A549 (cell line): ENCODE measurements at regions not wholly inside any gene's neighbourhood (a gene's known extent, or its start where the extent isn't known, plus 50 kb on each side); places are given as distances from the start of the nearest gene placed in this dataset.

Source experiments
- ATAC-seq, 2 experiments: fragments of 200-7000 bp in 1 of 2; fragments of >200 bp in 1 of 2; cut with Nextera tagmentation in 1 of 2; cut with Tn5 transposase in 1 of 2; 3 replicates each; pipeline versions ENCODE4 v1.8.0 to v1.9.1; 2018 to 2020; ENCODE audit warnings: mild to moderate bottlenecking in 1 of 2, moderate library complexity in 1 of 2
- CTCF ChIA-PET: fragments of 300-600 bp; sonication (Branson Sonifier 250); formaldehyde crosslinking; extraction: SDS; loops from one replicate; lab custom pipeline; 2021; ENCODE audit warnings: antibody characterized with exemption, inconsistent platforms; lab: Yijun Ruan, JAX
- POLR2A ChIA-PET: fragments of 350-600 bp; formaldehyde crosslinking; extraction: SDS; loops from one replicate; lab custom pipeline; 2021; ENCODE audit warnings: antibody characterized with exemption, inconsistent platforms; lab: Yijun Ruan, JAX
- DNase-seq, 2 experiments: peaks; one replicate each; pipeline versions ENCODE4 v3.0.0 to v3.0.0-alpha.2; 2011 to 2016; ENCODE audit warnings: low read depth in 1 of 2, low spot score in 1 of 2
- FAIRE-seq: peaks from 2 replicates; lab custom pipeline; 2011; peaks lifted over from hg19 to GRCh38; lab: Jason Lieb, UNC
- H3K27ac ChIP-seq, 2 experiments: fragments of >200 bp; sonication (Bioruptor Twin); formaldehyde crosslinking; 3 replicates each; pipeline ENCODE4 v1.5.1; 2016 to 2017
- H3K4me1 ChIP-seq: fragments of >200 bp; sonication (Bioruptor Twin); formaldehyde crosslinking; 3 replicates; pipeline ENCODE4 v1.6.1; 2016
- H3K4me2 ChIP-seq: fragments of >200 bp; sonication (Bioruptor Twin); formaldehyde crosslinking; 3 replicates; pipeline ENCODE4 v1.6.1; 2016
- H3K4me3 ChIP-seq: fragments of >200 bp; sonication (Bioruptor Twin); formaldehyde crosslinking; 3 replicates; pipeline ENCODE4 v1.5.1; 2016
- H3K9me3 ChIP-seq: fragments of >200 bp; sonication (Bioruptor Twin); formaldehyde crosslinking; 3 replicates; pipeline ENCODE4 v1.6.1; 2016
- BCL3 ChIP-seq: fragments of >200 bp; sonication (Bioruptor Twin); formaldehyde crosslinking; IDR thresholded peaks from 3 replicates; pipeline ENCODE4 v1.6.1; 2016
- CBX2 ChIP-seq: fragments of 200-600 bp; sonication (generic); IDR thresholded peaks from 2 replicates; pipeline ENCODE4 v1.6.1; 2016; ENCODE audit warnings: low read depth, mild to moderate bottlenecking, borderline replicate concordance
- EHF ChIP-seq: fragments of 250-450 bp; sonication (Bioruptor Pico); IDR thresholded peaks from 2 replicates; pipeline ENCODE4 v1.5.0; 2020; ENCODE audit warnings: mild to moderate bottlenecking
- FOSB ChIP-seq: fragments of 250-450 bp; sonication (Bioruptor Pico); IDR thresholded peaks from 2 replicates; pipeline ENCODE4 v1.5.0; 2020; ENCODE audit warnings: mild to moderate bottlenecking, moderate library complexity
- HDAC2 ChIP-seq: fragments of 200-600 bp; sonication (generic); IDR thresholded peaks from 2 replicates; pipeline ENCODE4 v1.6.1; 2016
- HEYL ChIP-seq: fragments of 250-450 bp; sonication (Bioruptor Pico); IDR thresholded peaks from 2 replicates; pipeline ENCODE4 v1.8.0; 2021; ENCODE audit warnings: mild to moderate bottlenecking, moderate library complexity
- HOXB5 ChIP-seq: fragments of 250-450 bp; sonication (Bioruptor Pico); IDR thresholded peaks from 2 replicates; pipeline ENCODE4 v1.5.0; 2020; ENCODE audit warnings: mild to moderate bottlenecking, moderate library complexity
- JUN ChIP-seq, 2 experiments: fragments of >200 bp; sonication (Bioruptor Twin); formaldehyde crosslinking; IDR thresholded peaks; 2 replicates in 1 of 2; 3 replicates in 1 of 2; pipeline ENCODE4 v1.6.1; 2016 to 2017
- KDM1A ChIP-seq: fragments of 200-600 bp; sonication (generic); IDR thresholded peaks from 2 replicates; pipeline ENCODE4 v1.6.1; 2016; ENCODE audit warnings: low read depth, mild to moderate bottlenecking
- KDM5A ChIP-seq: fragments of 200-600 bp; sonication (generic); IDR thresholded peaks from 2 replicates; pipeline ENCODE4 v1.6.1; 2016; ENCODE audit warnings: antibody characterized with exemption, mild to moderate bottlenecking
- MAFK ChIP-seq: fragments of 450-650 bp; IDR thresholded peaks from 2 replicates; pipeline ENCODE4 v1.6.1; 2014; ENCODE audit not compliant: partially characterized antibody
- MAZ ChIP-seq: fragments of 150-350 bp; IDR thresholded peaks from 2 replicates; pipeline ENCODE4 v1.6.1; 2014; ENCODE audit warnings: antibody characterized with exemption, low read depth, low read length, borderline replicate concordance
- NFE2L2 ChIP-seq: fragments of 150-350 bp; conservative IDR thresholded peaks from 2 replicates; pipeline ENCODE4 v1.6.1; 2014; ENCODE audit warnings: low read length
- NR3C1 ChIP-seq: fragments of >200 bp; sonication (Bioruptor Twin); formaldehyde crosslinking; IDR thresholded peaks from 3 replicates; pipeline ENCODE4 v1.6.1; 2017
- POLR2AphosphoS2 ChIP-seq: conservative IDR thresholded peaks from 2 replicates; pipeline ENCODE4 v1.6.1; 2012; ENCODE audit warnings: low read length, improper control_type of control experiment, inconsistent platforms
- REST ChIP-seq: fragments of 200-600 bp; sonication (generic); IDR thresholded peaks from 2 replicates; pipeline ENCODE4 v1.6.1; 2016; ENCODE audit warnings: antibody characterized with exemption, mild to moderate bottlenecking, moderate library complexity
- USF2 ChIP-seq: fragments of 450-650 bp; IDR thresholded peaks from 2 replicates; pipeline ENCODE4 v1.6.1; 2014; ENCODE audit warnings: antibody characterized with exemption
- ZNF302 ChIP-seq: fragments of 250-450 bp; sonication (Bioruptor Pico); IDR thresholded peaks from 2 replicates; pipeline ENCODE4 v1.9.0; 2021; ENCODE audit warnings: inconsistent platforms, mild to moderate bottlenecking, moderate library complexity
- ZSCAN20 ChIP-seq: fragments of 250-450 bp; sonication (Bioruptor Pico); IDR thresholded peaks from 2 replicates; pipeline ENCODE4 v1.8.0; 2022; ENCODE audit warnings: mild to moderate bottlenecking, moderate library complexity
- WGBS: methylation state at CpG from one replicate; pipeline ENCODE4 v1.1.6; 2017; ENCODE audit errors: missing lambda C conversion rate; 5-methylcytosine and 5-hydroxymethylcytosine counted together
- TF ChIP-seq, protein P1 (sequence below): IDR thresholded peaks from 2 replicates; pipeline ENCODE4 v1.6.1; 2012
- TF ChIP-seq, protein P2 (sequence below): fragments of 250-450 bp; sonication (Bioruptor Pico); IDR thresholded peaks from 2 replicates; pipeline ENCODE4 v1.5.0; 2020; ENCODE audit warnings: low read depth, mild to moderate bottlenecking, moderate library complexity

DNA sequence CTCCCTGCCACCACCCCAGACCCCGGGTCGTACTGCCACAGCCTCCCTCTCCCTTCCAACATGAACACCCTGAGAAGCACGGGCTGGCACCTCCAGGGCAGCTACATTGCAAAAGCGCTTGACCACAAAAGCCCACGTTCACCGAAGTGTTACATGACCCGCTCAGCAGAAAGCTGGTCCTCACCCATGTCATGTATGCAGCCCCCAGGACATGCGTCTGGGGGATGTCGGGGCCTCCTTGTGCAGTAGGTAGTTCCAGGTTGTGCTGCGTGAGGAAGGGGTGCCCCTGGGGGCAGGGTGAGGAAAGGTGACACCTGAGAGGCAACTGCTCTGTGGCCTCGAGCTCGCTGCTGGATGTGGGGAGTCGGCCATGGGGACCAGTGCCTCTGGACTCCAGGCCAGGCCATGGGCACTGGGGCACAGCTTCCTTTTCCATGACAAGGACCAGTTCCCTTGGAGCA is 102.0 kb upstream of the C1orf174 start:
- WGBS, result no CpG with 5 or more reads among the region's 13 CpGs
- no peak overlapping the region for H3K4me3 ChIP-seq
- FAIRE-seq, result no peak
- no peaks in the 10 kb centered on the region for H3K4me1 ChIP-seq
- TF ChIP-seq ZSCAN20 (CRISPR knock-in tag), result no peak
- TF ChIP-seq EHF, result no peak
- no peak for TF ChIP-seq CBX2
- TF ChIP-seq JUN (IDR thresholded peaks at IDR 0.05), result no peak
- no peak for TF ChIP-seq BCL3
- TF ChIP-seq FOSB, result no peak
- TF ChIP-seq, protein P1, sequence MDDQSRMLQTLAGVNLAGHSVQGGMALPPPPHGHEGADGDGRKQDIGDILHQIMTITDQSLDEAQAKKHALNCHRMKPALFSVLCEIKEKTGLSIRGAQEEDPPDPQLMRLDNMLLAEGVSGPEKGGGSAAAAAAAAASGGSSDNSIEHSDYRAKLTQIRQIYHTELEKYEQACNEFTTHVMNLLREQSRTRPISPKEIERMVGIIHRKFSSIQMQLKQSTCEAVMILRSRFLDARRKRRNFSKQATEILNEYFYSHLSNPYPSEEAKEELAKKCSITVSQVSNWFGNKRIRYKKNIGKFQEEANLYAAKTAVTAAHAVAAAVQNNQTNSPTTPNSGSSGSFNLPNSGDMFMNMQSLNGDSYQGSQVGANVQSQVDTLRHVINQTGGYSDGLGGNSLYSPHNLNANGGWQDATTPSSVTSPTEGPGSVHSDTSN, result no peak
- TF ChIP-seq REST, result no peak
- TF ChIP-seq HEYL (CRISPR knock-in tag), result no peak
- no peak for TF ChIP-seq KDM1A
- TF ChIP-seq POLR2AphosphoS2, result no peak
- no peak for TF ChIP-seq MAZ
- no peak for TF ChIP-seq MAFK
- TF ChIP-seq HDAC2, result no peak
- TF ChIP-seq, all 56 proteins: peak for 0
- ATAC-seq (no peak), DNase-seq (no peak)
- Histone ChIP-seq H3K9me3 (no peaks in the 10 kb centered on the region), H3K4me2 (no peak overlapping the region), H3K27ac (no peak overlapping the region)
- ChIA-PET POLR2A (no interaction called here), CTCF (interaction anchor here (1.1 kb wide), 1 partner anchor 35 kb away, joined by 3 read pairs; no protein-coding TSS in a partner anchor)

- ATAC-seq (no peak), DNase-seq (no peak)
- Histone ChIP-seq H3K4me3 (no peak overlapping the region), H3K4me1 (no peaks in the 10 kb centered on the region)
- POLR2A ChIA-PET, result no interaction called here
- CTCF ChIA-PET, result interaction anchor here (1.1 kb wide), 1 partner anchor 34 kb away, joined by 3 read pairs; no protein-coding TSS in a partner anchor
- TF ChIP-seq ZNF302 (CRISPR knock-in tag) (no peak), HOXB5 (CRISPR knock-in tag) (no peak), NR3C1 (no peak), USF2 (no peak), KDM5A (no peak), NFE2L2 (no peak), JUN (IDR thresholded peaks at IDR 0.05) (no peak)
- TF ChIP-seq, protein P1, result no peak
- TF ChIP-seq, protein P2, sequence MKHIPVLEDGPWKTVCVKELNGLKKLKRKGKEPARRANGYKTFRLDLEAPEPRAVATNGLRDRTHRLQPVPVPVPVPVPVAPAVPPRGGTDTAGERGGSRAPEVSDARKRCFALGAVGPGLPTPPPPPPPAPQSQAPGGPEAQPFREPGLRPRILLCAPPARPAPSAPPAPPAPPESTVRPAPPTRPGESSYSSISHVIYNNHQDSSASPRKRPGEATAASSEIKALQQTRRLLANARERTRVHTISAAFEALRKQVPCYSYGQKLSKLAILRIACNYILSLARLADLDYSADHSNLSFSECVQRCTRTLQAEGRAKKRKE (CRISPR knock-in tag), result no peak
- TF ChIP-seq, all 56 proteins: peak for 0
- FAIRE-seq, result no peak
- Histone ChIP-seq H3K9me3 (no peaks in the 10 kb centered on the region), H3K27ac (no peak overlapping the region), H3K4me2 (no peak overlapping the region)
- 35% methylated on average over 10 of the region's 10 CpGs for WGBS
Measured at GRCh38 chr1:4002741-4003140, 102.7 kb upstream of the C1orf174 start.
